ENCODE measurements at regions not wholly inside any gene's neighbourhood (a gene's known extent, or its start where the extent isn't known, plus 50 kb on each side); places are given as distances from the start of the nearest gene placed in this dataset.

- TF ChIP-seq GATA2 (IDR thresholded peaks at IDR 0.05; ENCODE audit: low read depth, low read length): no peak
- TF ChIP-seq GATA3 (IDR thresholded peaks at IDR 0.05; ENCODE audit: low read depth, low read length): no peak
Measured at GRCh38 chr11:122597511-122597910, 58.0 kb upstream of the UBASH3B start.

Data from SH-SY5Y (cell line).